GM19452 (cell line): ENCODE measurements at regions not wholly inside any gene's neighbourhood (a gene's known extent, or its start where the extent isn't known, plus 50 kb on each side); places are given as distances from the start of the nearest gene placed in this dataset.

Experiments used
- ATAC-seq: cut with Tn5 transposase; IDR thresholded peaks from one replicate; pipeline ENCODE4 v1.9.1; 2021; ENCODE audit not compliant: unreplicated experiment

GRCh38 chr6:4466769-4467480 is 309.3 kb upstream of the CDYL start:
- no peak for ATAC-seq

- no peak for ATAC-seq
These were observed 309.9 kb upstream of the CDYL start for GRCh38 chr6:4466261-4466660.

- ATAC-seq: no peak
These were observed 311.6 kb upstream of the CDYL start for GRCh38 chr6:4464638-4465037.

- no peak for ATAC-seq
These were observed 313.0 kb upstream of the CDYL start for GRCh38 chr6:4463236-4463635.

- ATAC-seq: no peak
These were observed 315.4 kb upstream of the CDYL start for GRCh38 chr6:4460586-4461475.

GRCh38 chr6:4459996-4460395 is 316.2 kb upstream of the CDYL start:
- no peak for ATAC-seq

- ATAC-seq: no peak
These were observed 317.2 kb upstream of the CDYL start for GRCh38 chr6:4459032-4459431.

GRCh38 chr6:4451718-4452117 is 316.3 kb upstream of the ECI2 start:
- ATAC-seq: no peak

- no peak for ATAC-seq
These were observed 315.7 kb upstream of the ECI2 start for GRCh38 chr6:4451081-4451480.

GRCh38 chr6:4450237-4450636 is 314.9 kb upstream of the ECI2 start:
- ATAC-seq: no peak

GRCh38 chr6:4449409-4449808 is 314.0 kb upstream of the ECI2 start:
- ATAC-seq: no peak

GRCh38 chr6:4448841-4449240 is 313.5 kb upstream of the ECI2 start:
- ATAC-seq: no peak

- ATAC-seq: no peak
These were observed 312.4 kb upstream of the ECI2 start for GRCh38 chr6:4447639-4448330.

GRCh38 chr6:4446982-4447381 is 311.6 kb upstream of the ECI2 start:
- no peak for ATAC-seq

GRCh38 chr6:4441981-4442434 is 306.6 kb upstream of the ECI2 start:
- ATAC-seq: no peak

- no peak for ATAC-seq
These were observed 303.8 kb upstream of the ECI2 start for GRCh38 chr6:4439159-4439558.

- no peak for ATAC-seq
These were observed 302.0 kb upstream of the ECI2 start for GRCh38 chr6:4437342-4437741.

GRCh38 chr6:4435981-4436445 is 300.6 kb upstream of the ECI2 start:
- ATAC-seq: no peak

GRCh38 chr6:4434655-4435054 is 299.3 kb upstream of the ECI2 start:
- no peak for ATAC-seq

GRCh38 chr6:4433199-4433598 is 297.8 kb upstream of the ECI2 start:
- no peak for ATAC-seq

GRCh38 chr6:4426968-4427367 is 291.6 kb upstream of the ECI2 start:
- ATAC-seq: no peak

GRCh38 chr6:4421837-4422236 is 286.5 kb upstream of the ECI2 start:
- ATAC-seq: no peak
